GM12873 (cell line): ENCODE measurements at regions not wholly inside any gene's neighbourhood (a gene's known extent, or its start where the extent isn't known, plus 50 kb on each side); places are given as distances from the start of the nearest gene placed in this dataset.

Experiments used
- CTCF ChIP-seq: IDR thresholded peaks from 2 replicates; pipeline ENCODE4 v1.5.1; 2012; ENCODE audit warnings: low read depth, mild to moderate bottlenecking, moderate library complexity, low read length, control low read depth; ENCODE audit not compliant: insufficient read depth; ENCODE audit errors: missing control alignments

- no peak for TF ChIP-seq CTCF
Observed at GRCh38 chr13:33514362-33514761, 228.8 kb upstream of the STARD13 start.

DNA sequence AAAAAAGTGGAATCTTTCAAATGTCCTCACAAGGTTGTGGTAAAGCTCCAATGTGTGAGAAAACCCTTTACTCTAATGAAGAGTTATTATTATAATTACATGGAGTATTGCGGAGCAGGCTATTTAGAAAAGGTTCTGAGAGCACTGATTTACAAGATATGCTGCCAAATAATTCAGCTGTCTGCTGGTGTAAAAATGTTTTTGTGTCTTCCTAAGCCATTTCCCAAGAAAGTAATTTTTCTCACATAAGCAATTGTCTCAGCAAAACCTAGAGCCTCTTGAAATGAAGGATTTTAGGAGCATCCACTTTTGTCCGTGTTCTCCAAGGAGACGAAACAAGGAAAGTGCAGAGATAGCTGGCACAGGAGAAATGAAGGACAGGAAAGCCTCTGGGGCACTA lies 229.6 kb upstream of the STARD13 start:
- TF ChIP-seq CTCF, result no peak

DNA sequence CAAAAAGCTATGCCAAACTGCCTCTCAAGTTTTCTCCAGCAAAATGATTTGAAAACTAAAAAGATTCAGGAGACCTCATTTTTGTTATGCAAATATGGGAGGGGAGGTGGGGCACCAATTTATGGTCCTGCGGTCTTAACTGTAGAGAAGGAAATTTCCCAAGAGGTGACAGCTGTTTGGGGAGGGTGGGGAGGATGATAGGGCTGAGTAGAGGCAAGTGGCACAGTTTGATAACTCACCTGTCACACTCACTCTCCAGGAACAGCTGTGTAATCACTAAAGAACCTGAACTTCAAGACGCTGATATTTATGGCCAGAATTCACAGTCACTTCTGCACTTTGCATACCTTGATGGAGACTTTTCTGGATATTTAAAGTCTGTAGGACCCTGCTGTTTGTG lies 232.9 kb upstream of the STARD13 start:
- TF ChIP-seq CTCF, result no peak

- no peak for TF ChIP-seq CTCF
Observed at GRCh38 chr13:33519561-33520467, 234.3 kb upstream of the STARD13 start.

GRCh38 chr13:33520468-33520839 lies 234.9 kb upstream of the STARD13 start:
- TF ChIP-seq CTCF, result no peak

DNA sequence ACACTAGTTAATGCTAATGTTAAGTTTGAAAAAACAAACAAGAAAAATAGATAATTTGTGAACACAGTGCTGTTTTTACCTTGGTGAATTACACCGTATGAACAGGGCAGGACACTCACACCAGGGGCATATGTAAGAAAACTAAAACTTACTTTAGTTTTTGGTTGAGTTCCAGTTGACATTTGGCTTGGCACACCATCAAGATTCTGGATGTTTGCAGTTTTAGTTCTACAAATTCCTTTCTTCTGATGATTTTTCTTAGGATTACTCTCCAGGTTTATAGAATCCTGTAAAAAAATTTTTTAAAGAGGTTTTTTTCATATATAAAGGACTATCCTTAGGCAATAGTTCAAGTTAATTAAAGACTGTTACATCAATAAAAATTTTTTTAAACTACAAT lies 238.5 kb upstream of the STARD13 start:
- TF ChIP-seq CTCF, result no peak

GRCh38 chr13:33525763-33526162 lies 240.2 kb upstream of the STARD13 start:
- no peak for TF ChIP-seq CTCF
